ENCODE measurements at regions not wholly inside any gene's neighbourhood (a gene's known extent, or its start where the extent isn't known, plus 50 kb on each side); places are given as distances from the start of the nearest gene placed in this dataset.

DNA sequence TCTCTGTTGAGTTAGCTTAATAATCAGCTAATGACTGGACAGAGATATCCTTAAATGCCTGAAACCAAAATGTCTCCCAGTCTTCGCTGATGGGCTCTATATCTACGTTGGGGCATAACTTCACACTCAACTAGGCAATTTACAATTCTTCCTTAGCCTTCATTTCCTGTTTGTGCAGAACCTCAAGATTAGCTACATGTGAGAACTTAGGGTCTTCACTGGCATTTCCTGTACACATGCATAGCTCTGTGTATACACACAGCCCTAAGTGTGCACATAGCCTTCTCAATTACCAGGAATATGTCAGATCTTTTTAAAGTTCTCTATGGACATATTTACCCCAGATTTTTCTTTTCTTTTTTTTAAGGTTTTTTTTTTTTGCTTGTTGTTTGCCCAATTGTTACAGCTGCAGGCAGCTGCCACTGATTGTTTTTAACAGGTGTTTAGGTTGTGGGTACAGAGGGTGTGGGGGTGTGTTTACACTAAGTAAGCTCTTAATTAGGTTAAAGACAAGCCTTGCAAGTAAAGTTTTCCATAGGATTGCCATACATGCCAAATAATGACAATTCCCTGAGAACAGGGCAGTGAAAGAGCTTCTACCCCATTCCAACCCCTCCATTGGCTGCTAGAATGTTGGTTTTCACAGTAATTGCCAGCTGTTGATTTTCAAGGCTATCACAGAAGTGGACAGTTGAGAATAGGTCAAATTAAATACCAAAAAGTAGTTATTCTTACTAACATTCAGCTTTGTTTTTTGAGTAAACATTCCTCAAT lies 441.0 kb downstream of the TLE4 start:
- Histone ChIP-seq H3K36me3 (ENCODE audit: control insufficient read depth, insufficient read depth, low read length) (no peaks in the 10 kb centered on the region), H3K4me3 (ENCODE audit: low read depth, low read length) (no peak overlapping the region), H3K27me3 (ENCODE audit: control insufficient read depth, insufficient read depth, low read length) (no peaks in the 10 kb centered on the region)
- TF ChIP-seq, protein P1, sequence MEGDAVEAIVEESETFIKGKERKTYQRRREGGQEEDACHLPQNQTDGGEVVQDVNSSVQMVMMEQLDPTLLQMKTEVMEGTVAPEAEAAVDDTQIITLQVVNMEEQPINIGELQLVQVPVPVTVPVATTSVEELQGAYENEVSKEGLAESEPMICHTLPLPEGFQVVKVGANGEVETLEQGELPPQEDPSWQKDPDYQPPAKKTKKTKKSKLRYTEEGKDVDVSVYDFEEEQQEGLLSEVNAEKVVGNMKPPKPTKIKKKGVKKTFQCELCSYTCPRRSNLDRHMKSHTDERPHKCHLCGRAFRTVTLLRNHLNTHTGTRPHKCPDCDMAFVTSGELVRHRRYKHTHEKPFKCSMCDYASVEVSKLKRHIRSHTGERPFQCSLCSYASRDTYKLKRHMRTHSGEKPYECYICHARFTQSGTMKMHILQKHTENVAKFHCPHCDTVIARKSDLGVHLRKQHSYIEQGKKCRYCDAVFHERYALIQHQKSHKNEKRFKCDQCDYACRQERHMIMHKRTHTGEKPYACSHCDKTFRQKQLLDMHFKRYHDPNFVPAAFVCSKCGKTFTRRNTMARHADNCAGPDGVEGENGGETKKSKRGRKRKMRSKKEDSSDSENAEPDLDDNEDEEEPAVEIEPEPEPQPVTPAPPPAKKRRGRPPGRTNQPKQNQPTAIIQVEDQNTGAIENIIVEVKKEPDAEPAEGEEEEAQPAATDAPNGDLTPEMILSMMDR (IDR thresholded peaks at IDR 0.05; ENCODE audit: insufficient read depth, low read length, poor library complexity, severe bottlenecking): no peak
- no peak for DNase-seq (ENCODE audit: low read depth)

DNA sequence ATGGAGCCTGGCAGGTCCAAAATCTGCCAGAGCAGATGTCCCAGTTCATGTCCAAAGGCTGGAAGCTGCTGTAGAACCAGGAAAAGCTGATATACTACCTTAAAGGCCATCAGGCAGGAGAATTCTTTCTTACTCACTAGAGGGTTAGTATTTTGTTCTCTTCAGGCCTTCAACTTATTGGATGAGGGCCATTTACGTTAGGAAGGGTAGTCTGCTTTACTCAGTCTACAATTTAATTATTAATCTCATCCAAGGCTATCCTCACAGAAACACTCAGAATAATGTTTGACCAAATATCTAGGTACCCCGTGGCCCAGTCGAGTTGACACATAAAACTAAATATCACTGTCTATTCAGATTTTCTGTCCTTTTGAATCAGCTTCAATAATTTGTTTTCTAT lies 437.4 kb downstream of the TLE4 start:
- Histone ChIP-seq H3K4me3 (ENCODE audit: low read depth, low read length) (no peak overlapping the region), H3K27me3 (ENCODE audit: control insufficient read depth, insufficient read depth, low read length) (no peaks in the 10 kb centered on the region), H3K36me3 (ENCODE audit: control insufficient read depth, insufficient read depth, low read length) (no peaks in the 10 kb centered on the region)
- TF ChIP-seq, protein P1 (IDR thresholded peaks at IDR 0.05; ENCODE audit: insufficient read depth, low read length, poor library complexity, severe bottlenecking): no peak
- DNase-seq (ENCODE audit: low read depth): no peak

DNA sequence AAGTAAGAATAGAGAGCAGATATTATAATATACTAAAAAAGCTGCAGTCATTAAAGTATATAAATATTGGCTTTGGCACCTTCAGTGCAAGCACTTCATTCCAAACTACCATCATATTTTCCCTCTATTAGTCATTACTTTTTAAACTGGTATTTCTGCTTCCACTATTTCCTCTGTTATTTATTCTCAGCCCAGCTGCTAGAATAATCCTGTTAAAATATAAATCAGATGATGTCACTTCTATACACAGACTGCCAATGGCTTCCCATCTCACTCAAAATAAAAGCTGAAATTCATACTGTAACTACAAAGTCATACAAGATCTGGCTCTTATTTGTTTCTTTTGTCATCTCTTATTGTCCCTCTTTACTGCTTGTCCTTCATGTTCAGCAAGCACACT lies 432.9 kb downstream of the TLE4 start:
- Histone ChIP-seq H3K4me3 (ENCODE audit: low read depth, low read length) (no peak overlapping the region), H3K27me3 (ENCODE audit: control insufficient read depth, insufficient read depth, low read length) (no peaks in the 10 kb centered on the region), H3K36me3 (ENCODE audit: control insufficient read depth, insufficient read depth, low read length) (no peaks in the 10 kb centered on the region)
- DNase-seq (ENCODE audit: low read depth): no peak
- TF ChIP-seq, protein P1 (IDR thresholded peaks at IDR 0.05; ENCODE audit: insufficient read depth, low read length, poor library complexity, severe bottlenecking): no peak

DNA sequence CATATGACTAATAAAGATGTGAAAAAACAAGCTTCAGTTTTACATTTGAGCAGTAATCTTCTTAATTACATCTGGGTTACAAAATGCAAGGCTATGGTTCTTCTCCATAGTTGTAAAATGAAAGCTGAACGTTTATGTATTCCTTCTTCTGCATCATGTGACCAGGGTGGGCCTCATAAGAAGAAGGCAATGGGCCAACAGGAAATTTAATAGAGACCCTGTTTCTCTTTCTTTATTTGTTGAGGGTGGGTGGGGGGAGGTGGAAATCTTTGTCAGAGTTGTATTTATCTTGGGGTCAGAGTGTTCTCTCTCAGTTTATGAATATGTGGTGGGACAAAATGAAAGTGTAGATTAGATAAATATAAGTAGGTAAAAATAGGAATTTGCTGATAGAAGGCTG lies 418.8 kb downstream of the TLE4 start:
- no peaks in the 10 kb centered on the region for H3K36me3 ChIP-seq (ENCODE audit: control insufficient read depth, insufficient read depth, low read length)
- TF ChIP-seq, protein P1 (IDR thresholded peaks at IDR 0.05; ENCODE audit: insufficient read depth, low read length, poor library complexity, severe bottlenecking): no peak
- no peak overlapping the region for H3K4me3 ChIP-seq (ENCODE audit: low read depth, low read length)
- H3K27me3 ChIP-seq (ENCODE audit: control insufficient read depth, insufficient read depth, low read length): no peaks in the 10 kb centered on the region
- no peak for DNase-seq (ENCODE audit: low read depth)

DNA sequence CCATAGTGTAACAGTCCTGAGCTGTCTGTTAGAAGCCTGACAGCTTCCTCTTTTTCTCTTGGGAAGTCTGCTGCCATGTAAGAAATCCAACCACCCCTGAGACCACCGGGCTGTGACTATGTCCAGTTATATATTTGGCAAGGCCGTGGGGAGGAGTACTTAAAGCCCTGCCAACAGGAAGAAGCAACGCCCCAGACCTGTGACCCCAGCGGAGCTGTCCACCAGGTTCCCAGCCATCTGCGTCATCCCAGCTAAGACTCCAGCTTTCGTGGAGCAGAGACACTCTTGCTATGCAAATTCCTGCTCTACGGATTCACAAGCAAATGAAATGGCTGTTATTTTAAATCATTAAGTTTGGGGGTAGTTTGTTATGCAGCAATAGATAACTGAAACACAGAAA lies 417.3 kb downstream of the TLE4 start:
- DNase-seq (ENCODE audit: low read depth): no peak
- Histone ChIP-seq H3K36me3 (ENCODE audit: control insufficient read depth, insufficient read depth, low read length) (no peaks in the 10 kb centered on the region), H3K4me3 (ENCODE audit: low read depth, low read length) (no peak overlapping the region), H3K27me3 (ENCODE audit: control insufficient read depth, insufficient read depth, low read length) (no peaks in the 10 kb centered on the region)
- TF ChIP-seq, protein P1 (IDR thresholded peaks at IDR 0.05; ENCODE audit: insufficient read depth, low read length, poor library complexity, severe bottlenecking): no peak

DNA sequence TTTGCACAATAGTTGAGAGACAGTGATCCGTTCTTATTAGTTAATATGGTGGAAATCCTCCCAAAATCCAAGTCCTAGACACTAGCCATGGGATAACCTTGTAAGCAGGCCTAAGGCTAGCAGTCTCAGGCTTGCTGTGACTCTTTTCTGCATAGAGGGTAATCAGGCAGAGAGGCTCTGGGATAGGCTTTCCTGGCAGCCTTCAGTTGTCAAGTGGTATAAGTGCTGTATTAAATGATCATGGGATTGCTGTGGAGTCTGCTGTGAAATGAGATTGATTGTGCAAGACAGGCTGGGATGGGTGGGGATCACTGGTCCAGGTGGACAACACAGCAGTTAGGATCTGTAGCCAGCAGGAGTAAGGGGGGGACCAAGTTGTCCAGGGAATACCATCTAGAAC lies 416.4 kb downstream of the TLE4 start:
- Histone ChIP-seq H3K36me3 (ENCODE audit: control insufficient read depth, insufficient read depth, low read length) (no peaks in the 10 kb centered on the region), H3K27me3 (ENCODE audit: control insufficient read depth, insufficient read depth, low read length) (no peaks in the 10 kb centered on the region), H3K4me3 (ENCODE audit: low read depth, low read length) (no peak overlapping the region)
- no peak for DNase-seq (ENCODE audit: low read depth)
- TF ChIP-seq, protein P1 (IDR thresholded peaks at IDR 0.05; ENCODE audit: insufficient read depth, low read length, poor library complexity, severe bottlenecking): no peak

Measured in kidney epithelial cell (primary cell).